Osteoblast (primary cell): ENCODE measurements at regions not wholly inside any gene's neighbourhood (a gene's known extent, or its start where the extent isn't known, plus 50 kb on each side); places are given as distances from the start of the nearest gene placed in this dataset.

Experiments used
- DNase-seq: peaks from one replicate; pipeline ENCODE4 v3.0.0; 2011; ENCODE audit warnings: low spot score, mixed read lengths; ENCODE audit not compliant: insufficient read length; ENCODE audit errors: missing footprints
- H2AFZ ChIP-seq: 2 replicates; pipeline ENCODE4 v1.6.0; 2011; ENCODE audit warnings: mild to moderate bottlenecking, low read length
- H3K27ac ChIP-seq: 2 replicates; pipeline ENCODE4 v1.5.1; 2011; ENCODE audit warnings: mild to moderate bottlenecking, low read depth, low read length, moderate library complexity
- H3K27me3 ChIP-seq: 2 replicates; pipeline ENCODE4 v1.6.0; 2012; ENCODE audit warnings: mild to moderate bottlenecking, control low read depth, inconsistent platforms, low read length, moderate library complexity; ENCODE audit not compliant: insufficient read depth
- H3K36me3 ChIP-seq: 2 replicates; pipeline ENCODE4 v1.5.1; 2011; ENCODE audit warnings: mild to moderate bottlenecking, low read length, control low read depth, moderate library complexity; ENCODE audit not compliant: insufficient read depth
- H3K4me1 ChIP-seq: 2 replicates; pipeline ENCODE4 v1.5.1; 2011; ENCODE audit warnings: mild to moderate bottlenecking, low read length, control low read depth, moderate library complexity; ENCODE audit not compliant: insufficient read depth
- H3K4me2 ChIP-seq: 2 replicates; pipeline ENCODE4 v1.6.0; 2011; ENCODE audit warnings: mild to moderate bottlenecking, low read length; ENCODE audit not compliant: insufficient read depth
- H3K4me3 ChIP-seq: fragments of 200-600 bp; sonication (generic); 3 replicates; pipeline ENCODE4 v1.5.1; 2012; ENCODE audit warnings: mild to moderate bottlenecking, low read length, inconsistent platforms; ENCODE audit not compliant: insufficient read depth
- H3K79me2 ChIP-seq: 2 replicates; pipeline ENCODE4 v1.6.0; 2012; ENCODE audit warnings: mild to moderate bottlenecking, low read length, control low read depth, inconsistent platforms; ENCODE audit not compliant: insufficient read depth
- H3K9me3 ChIP-seq: 2 replicates; pipeline ENCODE4 v1.5.1; 2011; ENCODE audit warnings: low read depth, low read length, control low read depth
- H4K20me1 ChIP-seq: 2 replicates; pipeline ENCODE4 v1.6.0; 2012; ENCODE audit warnings: mild to moderate bottlenecking, low read length, control low read depth; ENCODE audit not compliant: insufficient read depth
- TF ChIP-seq, protein P1 (sequence below): IDR thresholded peaks from 2 replicates; pipeline ENCODE4 v1.5.1; 2011; ENCODE audit warnings: mild to moderate bottlenecking, low read depth, low read length, moderate library complexity; ENCODE audit errors: extremely low read depth

DNA sequence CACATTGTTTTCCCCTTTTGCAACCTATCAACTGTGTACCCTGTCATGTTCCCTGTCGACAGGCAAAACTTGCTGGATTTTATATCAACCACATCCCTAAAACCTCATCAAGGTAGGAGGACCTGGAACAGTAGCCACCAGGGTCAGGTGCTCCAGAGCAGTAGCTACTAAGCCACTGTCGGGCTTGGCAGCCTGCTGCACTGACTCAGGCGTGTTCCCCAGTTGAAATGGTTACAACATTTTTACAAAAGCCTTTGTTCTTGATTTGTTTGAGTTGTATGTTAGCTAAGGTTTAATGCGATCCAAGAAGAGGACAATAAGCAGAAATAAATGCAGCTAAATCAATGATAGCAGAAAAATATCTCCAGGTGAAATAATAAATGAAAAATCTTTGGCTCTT is 407.4 kb upstream of the TLE4 start:
- TF ChIP-seq, protein P1, sequence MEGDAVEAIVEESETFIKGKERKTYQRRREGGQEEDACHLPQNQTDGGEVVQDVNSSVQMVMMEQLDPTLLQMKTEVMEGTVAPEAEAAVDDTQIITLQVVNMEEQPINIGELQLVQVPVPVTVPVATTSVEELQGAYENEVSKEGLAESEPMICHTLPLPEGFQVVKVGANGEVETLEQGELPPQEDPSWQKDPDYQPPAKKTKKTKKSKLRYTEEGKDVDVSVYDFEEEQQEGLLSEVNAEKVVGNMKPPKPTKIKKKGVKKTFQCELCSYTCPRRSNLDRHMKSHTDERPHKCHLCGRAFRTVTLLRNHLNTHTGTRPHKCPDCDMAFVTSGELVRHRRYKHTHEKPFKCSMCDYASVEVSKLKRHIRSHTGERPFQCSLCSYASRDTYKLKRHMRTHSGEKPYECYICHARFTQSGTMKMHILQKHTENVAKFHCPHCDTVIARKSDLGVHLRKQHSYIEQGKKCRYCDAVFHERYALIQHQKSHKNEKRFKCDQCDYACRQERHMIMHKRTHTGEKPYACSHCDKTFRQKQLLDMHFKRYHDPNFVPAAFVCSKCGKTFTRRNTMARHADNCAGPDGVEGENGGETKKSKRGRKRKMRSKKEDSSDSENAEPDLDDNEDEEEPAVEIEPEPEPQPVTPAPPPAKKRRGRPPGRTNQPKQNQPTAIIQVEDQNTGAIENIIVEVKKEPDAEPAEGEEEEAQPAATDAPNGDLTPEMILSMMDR = no peak
- no peaks in the 10 kb centered on the region for H3K36me3 ChIP-seq
- peaks cover 4% of the 10 kb centered on the region for H3K27me3 ChIP-seq
- H3K79me2 ChIP-seq = no peaks in the 10 kb centered on the region
- no peak overlapping the region for H3K27ac ChIP-seq
- H3K4me2 ChIP-seq = no peak overlapping the region
- H3K9me3 ChIP-seq = no peaks in the 10 kb centered on the region
- no peak for DNase-seq
- H4K20me1 ChIP-seq = no peaks in the 10 kb centered on the region
- H3K4me1 ChIP-seq = no peaks in the 10 kb centered on the region
- no peak overlapping the region for H3K4me3 ChIP-seq
- no peak overlapping the region for H2AFZ ChIP-seq

DNA sequence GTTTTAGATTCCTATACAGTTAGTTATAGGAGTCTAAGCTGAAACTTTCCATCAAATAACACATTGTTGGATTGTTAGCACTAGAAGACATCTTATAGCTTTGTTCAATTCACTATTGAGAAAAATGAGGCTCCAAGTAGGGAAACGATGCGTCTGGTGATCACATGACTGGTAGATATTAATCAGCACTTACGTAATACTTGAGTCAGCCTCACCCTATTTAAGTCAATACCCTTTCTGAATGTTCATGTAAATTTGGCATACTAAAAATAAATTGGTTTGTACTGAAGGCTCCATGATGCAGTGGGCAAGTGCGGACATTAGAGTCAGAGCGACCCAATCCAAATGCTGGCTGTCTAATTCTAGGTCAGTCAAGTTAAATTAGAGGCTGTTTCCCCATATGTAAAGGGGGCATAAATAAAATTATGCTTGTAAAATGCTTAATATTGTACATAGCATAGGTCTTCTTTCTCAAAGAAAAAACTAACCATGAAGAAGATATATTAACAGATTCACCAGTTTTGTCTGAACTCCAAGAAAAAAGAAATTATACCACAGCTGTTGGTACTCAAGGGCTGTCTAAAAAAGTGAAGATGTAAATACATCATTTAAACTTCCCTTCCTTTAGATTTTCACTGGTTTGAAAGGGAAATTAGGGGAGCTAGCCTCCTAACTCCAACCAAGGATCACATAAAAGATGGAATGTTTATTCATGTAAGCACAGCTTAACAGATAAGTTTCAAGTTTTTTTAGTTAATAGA is 406.6 kb upstream of the TLE4 start:
- H2AFZ ChIP-seq = no peak overlapping the region
- no peaks in the 10 kb centered on the region for H3K9me3 ChIP-seq
- H3K27ac ChIP-seq = no peak overlapping the region
- TF ChIP-seq, protein P1 = no peak
- no peak overlapping the region for H3K4me2 ChIP-seq
- H3K79me2 ChIP-seq = no peaks in the 10 kb centered on the region
- no peaks in the 10 kb centered on the region for H3K36me3 ChIP-seq
- no peaks in the 10 kb centered on the region for H3K4me1 ChIP-seq
- H3K27me3 ChIP-seq = peaks cover 4% of the 10 kb centered on the region
- DNase-seq = no peak
- no peak overlapping the region for H3K4me3 ChIP-seq
- no peaks in the 10 kb centered on the region for H4K20me1 ChIP-seq

DNA sequence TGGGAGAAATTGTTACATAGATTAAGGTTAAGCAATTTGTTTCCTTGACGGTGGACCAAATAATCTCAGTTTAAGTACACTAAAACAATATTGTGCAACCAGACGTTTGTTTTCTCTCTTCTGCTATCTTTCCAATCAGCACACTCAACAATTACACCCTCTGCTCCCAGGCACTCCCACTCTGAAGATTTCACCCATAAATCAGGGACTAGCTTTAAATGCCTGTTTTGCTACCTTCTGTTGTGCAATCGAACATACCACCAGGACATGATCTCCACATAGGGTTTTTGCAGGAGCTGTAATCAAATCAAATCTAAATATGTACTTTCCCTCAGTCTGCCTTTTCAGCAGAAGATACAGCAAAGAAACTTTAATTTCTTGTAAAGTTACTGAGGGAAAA is 405.8 kb upstream of the TLE4 start:
- DNase-seq = no peak
- H3K36me3 ChIP-seq = no peaks in the 10 kb centered on the region
- no peak overlapping the region for H3K27ac ChIP-seq
- no peaks in the 10 kb centered on the region for H3K4me1 ChIP-seq
- no peaks in the 10 kb centered on the region for H3K9me3 ChIP-seq
- H3K79me2 ChIP-seq = no peaks in the 10 kb centered on the region
- peaks cover 4% of the 10 kb centered on the region for H3K27me3 ChIP-seq
- no peak overlapping the region for H3K4me3 ChIP-seq
- H4K20me1 ChIP-seq = no peaks in the 10 kb centered on the region
- TF ChIP-seq, protein P1 = no peak
- no peak overlapping the region for H3K4me2 ChIP-seq
- no peak overlapping the region for H2AFZ ChIP-seq

DNA sequence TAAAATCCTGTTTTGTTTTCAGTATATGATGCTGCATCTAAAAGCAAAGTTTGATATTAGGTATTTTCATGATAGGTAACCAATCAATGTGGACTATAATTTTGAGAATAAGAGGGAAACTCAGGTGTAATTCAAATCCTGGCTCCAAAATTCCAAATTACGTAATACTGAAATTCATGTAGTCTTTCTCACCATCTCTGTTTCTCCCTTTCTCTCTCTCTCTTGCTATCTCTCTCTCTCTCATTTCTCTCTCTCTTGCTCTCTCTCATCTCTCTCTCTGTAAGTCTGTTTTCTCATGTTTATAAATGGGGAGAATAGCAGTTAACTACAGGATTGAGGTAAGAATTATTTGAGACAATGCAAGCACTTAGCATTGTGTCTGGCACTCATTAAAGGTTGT is 401.1 kb upstream of the TLE4 start:
- Histone ChIP-seq H3K27ac (no peak overlapping the region), H3K27me3 (no peaks in the 10 kb centered on the region), H3K9me3 (no peaks in the 10 kb centered on the region), H2AFZ (no peak overlapping the region), H3K36me3 (no peaks in the 10 kb centered on the region), H4K20me1 (no peaks in the 10 kb centered on the region), H3K79me2 (no peaks in the 10 kb centered on the region), H3K4me3 (no peak overlapping the region), H3K4me1 (no peaks in the 10 kb centered on the region), H3K4me2 (no peak overlapping the region)
- DNase-seq = no peak
- TF ChIP-seq, protein P1 = no peak
